Mesenchymal stem cell (in vitro differentiated cells and primary cell): ENCODE measurements at regions not wholly inside any gene's neighbourhood (a gene's known extent, or its start where the extent isn't known, plus 50 kb on each side); places are given as distances from the start of the nearest gene placed in this dataset.

Source experiments
- DNase-seq: peaks from one replicate; pipeline ENCODE4 v3.0.0-alpha.2; 2013
- H2AFZ ChIP-seq: one replicate; pipeline ENCODE4 v1.6.1; 2013; ENCODE audit warnings: low read depth, mild to moderate bottlenecking, control low read depth, inconsistent platforms, low read length, moderate library complexity
- H2AK5ac ChIP-seq: 2 replicates; pipeline ENCODE4 v1.6.1; 2013; ENCODE audit warnings: low read length, moderate library complexity, mild to moderate bottlenecking, inconsistent platforms; ENCODE audit not compliant: severe bottlenecking
- H2BK120ac ChIP-seq: one replicate; pipeline ENCODE4 v1.6.1; 2013; ENCODE audit warnings: low read depth, mild to moderate bottlenecking, inconsistent platforms, low read length, moderate library complexity
- H2BK12ac ChIP-seq, 2 experiments: one replicate each; pipeline ENCODE4 v1.6.1; 2013; ENCODE audit warnings: inconsistent platforms in 2 of 2, low read length in 2 of 2, mild to moderate bottlenecking in 2 of 2, moderate library complexity in 2 of 2, control low read depth in 1 of 2
- H2BK15ac ChIP-seq: one replicate; pipeline ENCODE4 v1.6.1; 2013; ENCODE audit warnings: mild to moderate bottlenecking, low read depth, inconsistent platforms; ENCODE audit not compliant: poor library complexity, severe bottlenecking
- H2BK5ac ChIP-seq: 2 replicates; pipeline ENCODE4 v1.6.1; 2013; ENCODE audit warnings: low read depth, mild to moderate bottlenecking, low read length, control low read depth, inconsistent platforms; ENCODE audit not compliant: poor library complexity, severe bottlenecking
- H3K14ac ChIP-seq, 2 experiments: one replicate each; pipeline ENCODE4 v1.6.1; 2013; ENCODE audit warnings: inconsistent platforms in 2 of 2, low read length in 2 of 2, control low read depth in 1 of 2, mild to moderate bottlenecking in 1 of 2, moderate library complexity in 1 of 2
- H3K18ac ChIP-seq, 2 experiments: one replicate each; pipeline ENCODE4 v1.6.1; 2013; ENCODE audit warnings: inconsistent platforms in 2 of 2, low read length in 2 of 2, control low read depth in 1 of 2, low read depth in 1 of 2, mild to moderate bottlenecking in 1 of 2
- H3K23ac ChIP-seq, 2 experiments: one replicate each; pipeline ENCODE4 v1.6.1; 2013; ENCODE audit warnings: inconsistent platforms in 2 of 2, low read length in 2 of 2, mild to moderate bottlenecking in 2 of 2, moderate library complexity in 2 of 2, control low read depth in 1 of 2
- H3K27ac ChIP-seq: 2 replicates; pipeline ENCODE4 v1.5.1; 2013; ENCODE audit warnings: mild to moderate bottlenecking, moderate library complexity, low read length, control low read depth, inconsistent platforms; ENCODE audit not compliant: poor library complexity, severe bottlenecking
- H3K27me3 ChIP-seq, 2 experiments: 2 replicates each; pipeline versions ENCODE4 v1.6.1 to v1.7.0; 2013; ENCODE audit warnings: low read length in 2 of 2, mild to moderate bottlenecking in 2 of 2, moderate library complexity in 2 of 2, control low read depth in 1 of 2, inconsistent platforms in 1 of 2; ENCODE audit not compliant: control insufficient read depth in 1 of 2, insufficient read depth in 1 of 2
- H3K36me3 ChIP-seq, 2 experiments: 2 replicates each; pipeline versions ENCODE4 v1.6.1 to v1.7.0; 2013; ENCODE audit warnings: low read length in 2 of 2, control low read depth in 1 of 2, inconsistent platforms in 1 of 2, low read depth in 1 of 2, mild to moderate bottlenecking in 1 of 2; ENCODE audit not compliant: insufficient read depth in 2 of 2, control insufficient read depth in 1 of 2
- H3K4ac ChIP-seq, 2 experiments: one replicate each; pipeline ENCODE4 v1.6.1; 2013; ENCODE audit warnings: inconsistent platforms in 2 of 2, low read length in 2 of 2, mild to moderate bottlenecking in 2 of 2, moderate library complexity in 2 of 2, control low read depth in 1 of 2, low read depth in 1 of 2
- H3K4me1 ChIP-seq: 2 replicates; pipeline ENCODE4 v1.6.1; 2013; ENCODE audit warnings: low read depth, low read length, control low read depth; ENCODE audit not compliant: control insufficient read depth, insufficient read depth
- H3K4me2 ChIP-seq: 2 replicates; pipeline ENCODE4 v1.6.1; 2013; ENCODE audit warnings: low read length, mild to moderate bottlenecking, inconsistent platforms; ENCODE audit not compliant: poor library complexity, severe bottlenecking
- H3K4me3 ChIP-seq, 2 experiments: 2 replicates each; pipeline versions ENCODE4 v1.5.1 to v1.7.0; 2013; ENCODE audit warnings: low read length in 2 of 2, mild to moderate bottlenecking in 2 of 2, control low read depth in 1 of 2, low read depth in 1 of 2; ENCODE audit not compliant: insufficient read depth in 1 of 2
- H3K79me1 ChIP-seq: replicated peaks from 2 replicates; pipeline ENCODE4 v1.6.1; 2013; ENCODE audit warnings: mild to moderate bottlenecking, control low read depth, low read length, inconsistent platforms; ENCODE audit not compliant: poor library complexity, severe bottlenecking
- H3K9ac ChIP-seq: 2 replicates; pipeline ENCODE4 v1.7.0; 2013; ENCODE audit warnings: mild to moderate bottlenecking, low read length, moderate library complexity
- H3K9me3 ChIP-seq: 2 replicates; pipeline ENCODE4 v1.7.0; 2013; ENCODE audit warnings: mild to moderate bottlenecking, low read length; ENCODE audit not compliant: control insufficient read depth
- H4K8ac ChIP-seq: one replicate; pipeline ENCODE4 v1.6.1; 2013; ENCODE audit warnings: inconsistent platforms, mild to moderate bottlenecking, low read length, moderate library complexity
- H4K91ac ChIP-seq: one replicate; pipeline ENCODE4 v1.6.1; 2013; ENCODE audit warnings: mild to moderate bottlenecking, low read length, inconsistent platforms
- WGBS: methylation state at CpG from one replicate; pipeline ENCODE4 v1.1.7; 2013; ENCODE audit warnings: mixed read lengths; 5-methylcytosine and 5-hydroxymethylcytosine counted together

- Histone ChIP-seq H4K8ac (no peak overlapping the region), H3K79me1 (no peaks in the 10 kb centered on the region), H2BK120ac (no peak overlapping the region), H3K4ac (no peak overlapping the region), H3K36me3 (no peaks in the 10 kb centered on the region), H3K4me3 (no peak overlapping the region), H3K27ac (no peak overlapping the region), H3K9me3 (peaks cover 3% of the 10 kb centered on the region), H3K14ac (no peak overlapping the region), H3K4me2 (no peak overlapping the region), H2AK5ac (no peak overlapping the region), H2AFZ (no peak overlapping the region), H3K9ac (no peak overlapping the region), H4K91ac (no peak overlapping the region), H2BK12ac (no peak overlapping the region), H2BK15ac (no peak overlapping the region), H3K18ac (no peak overlapping the region), H2BK5ac (no peak overlapping the region), H3K27me3 (no peaks in the 10 kb centered on the region), H3K23ac (no peak overlapping the region), H3K4me1 (no peaks in the 10 kb centered on the region)
- 100% methylated on average over 2 of the region's 2 CpGs for WGBS
- DNase-seq = no peak
Observed at GRCh38 chrX:147675819-147676218, 235.9 kb upstream of the FMR1 start.

GRCh38 chrX:147679356-147680005, 232.2 kb upstream of the FMR1 start:
- Histone ChIP-seq H2BK5ac (no peak overlapping the region), H3K9me3 (peaks cover 9% of the 10 kb centered on the region), H2BK12ac (no peak overlapping the region)

GRCh38 chrX:147680251-147680650, 231.5 kb upstream of the FMR1 start:
- no peak overlapping the region for H3K23ac ChIP-seq
- H3K4me1 ChIP-seq = no peaks in the 10 kb centered on the region
- no peak for DNase-seq
- no peak overlapping the region for H3K18ac ChIP-seq
- H3K79me1 ChIP-seq = no peaks in the 10 kb centered on the region
- H3K4me2 ChIP-seq = no peak overlapping the region
- no peak overlapping the region for H3K27ac ChIP-seq
- 83% methylated on average over 1 of the region's 4 CpGs for WGBS
- no peak overlapping the region for H4K91ac ChIP-seq
- no peak overlapping the region for H2BK12ac ChIP-seq
- H4K8ac ChIP-seq = no peak overlapping the region
- H2BK120ac ChIP-seq = no peak overlapping the region
- peaks cover 9% of the 10 kb centered on the region for H3K9me3 ChIP-seq
- H3K4me3 ChIP-seq = no peak overlapping the region
- no peak overlapping the region for H2AFZ ChIP-seq
- H3K36me3 ChIP-seq = no peaks in the 10 kb centered on the region
- H3K9ac ChIP-seq = no peak overlapping the region
- H3K27me3 ChIP-seq = no peaks in the 10 kb centered on the region
- H2AK5ac ChIP-seq = no peak overlapping the region
- no peak overlapping the region for H3K4ac ChIP-seq
- H2BK15ac ChIP-seq = no peak overlapping the region
- H2BK5ac ChIP-seq = no peak overlapping the region
- no peak overlapping the region for H3K14ac ChIP-seq

More at GRCh38 chrX:147679356-147680005, 232.2 kb upstream of the FMR1 start:
- Histone ChIP-seq H3K4me3 (no peak overlapping the region), H3K79me1 (no peaks in the 10 kb centered on the region), H3K4me1 (no peaks in the 10 kb centered on the region), H3K27ac (no peak overlapping the region), H2BK15ac (no peak overlapping the region), H3K23ac (no peak overlapping the region), H3K36me3 (no peaks in the 10 kb centered on the region), H2AK5ac (no peak overlapping the region), H3K18ac (no peak overlapping the region), H3K14ac (no peak overlapping the region), H3K4ac (no peak overlapping the region), H3K4me2 (no peak overlapping the region), H3K27me3 (no peaks in the 10 kb centered on the region), H2BK120ac (no peak overlapping the region), H2AFZ (no peak overlapping the region), H4K91ac (no peak overlapping the region), H4K8ac (no peak overlapping the region), H3K9ac (no peak overlapping the region)
- no peak for DNase-seq
- WGBS = 14% methylated on average over 1 of the region's 5 CpGs

- Histone ChIP-seq H3K79me1 (no peaks in the 10 kb centered on the region), H2BK12ac (no peak overlapping the region), H3K18ac (no peak overlapping the region), H3K4me1 (no peaks in the 10 kb centered on the region), H3K4ac (no peak overlapping the region), H4K8ac (no peak overlapping the region), H2AK5ac (no peak overlapping the region), H2AFZ (no peak overlapping the region), H3K4me3 (no peak overlapping the region), H4K91ac (no peak overlapping the region), H3K36me3 (no peaks in the 10 kb centered on the region), H3K14ac (no peak overlapping the region), H3K4me2 (no peak overlapping the region), H3K9me3 (peaks cover 12% of the 10 kb centered on the region), H2BK5ac (no peak overlapping the region), H2BK120ac (no peak overlapping the region), H3K27me3 (no peaks in the 10 kb centered on the region), H3K9ac (no peak overlapping the region), H3K27ac (no peak overlapping the region), H2BK15ac (no peak overlapping the region), H3K23ac (no peak overlapping the region)
- no peak for DNase-seq
- 37% methylated on average over 2 of the region's 2 CpGs for WGBS
Observed at GRCh38 chrX:147693511-147693910, 218.2 kb upstream of the FMR1 start.
